Psoas muscle (tissue), 7 donors: ENCODE measurements at regions not wholly inside any gene's neighbourhood (a gene's known extent, or its start where the extent isn't known, plus 50 kb on each side); places are given as distances from the start of the nearest gene placed in this dataset.

Source experiments
- ATAC-seq, 4 donors: fragments of 200-7000 bp; cut with Tn5 transposase; one replicate each; pipeline ENCODE4 v1.9.1; 2020; ENCODE audit warnings: moderate library complexity in 3 of 4, mild to moderate bottlenecking in 2 of 4
- DNase-seq, 2 donors: peaks; one replicate each; pipeline ENCODE4 v3.0.0-alpha.2; 2020
- H3K27ac ChIP-seq: fragments of 200-600 bp; one replicate; pipeline ENCODE4 v1.8.0; 2022
- H3K27me3 ChIP-seq, 3 donors: fragments of 200-600 bp in 1 of 3; one replicate each; pipeline versions ENCODE4 v1.6.1 to v1.8.0; 2013 to 2022; ENCODE audit warnings: low read length in 2 of 3, mild to moderate bottlenecking in 2 of 3, moderate library complexity in 1 of 3; ENCODE audit not compliant: insufficient read depth in 3 of 3
- H3K36me3 ChIP-seq, 2 donors: fragments of 200-600 bp in 1 of 2; one replicate each; pipeline versions ENCODE4 v1.6.1 to v1.8.0; 2013 to 2022; ENCODE audit warnings: low read depth in 1 of 2, mild to moderate bottlenecking in 1 of 2, moderate library complexity in 1 of 2; ENCODE audit not compliant: insufficient read depth in 1 of 2
- H3K4me1 ChIP-seq: fragments of 200-600 bp; one replicate; pipeline ENCODE4 v1.8.0; 2022
- H3K4me3 ChIP-seq: fragments of 200-600 bp; one replicate; pipeline ENCODE4 v1.8.0; 2022; ENCODE audit warnings: mild to moderate bottlenecking
- H3K9me3 ChIP-seq: fragments of 200-600 bp; one replicate; pipeline ENCODE4 v1.8.0; 2022
- WGBS, 3 donors: extraction: QIAGEN DNeasy Blood & Tissue Kit; methylation state at CpG; one replicate each; pipeline versions ENCODE4 v1.1.6 to v1.1.7; 2013; 5-methylcytosine and 5-hydroxymethylcytosine counted together
- intact Hi-C, 2 donors: fragments of 100-400 bp; cut with DNase I; formaldehyde crosslinking; loops; one replicate each; pipeline versions ENCODE4 v1.11.0 to v1.14.2; 2022
- TF ChIP-seq, protein P1 (sequence below): fragments of 200-600 bp; IDR thresholded peaks from one replicate; pipeline ENCODE4 v1.8.0; 2022; ENCODE audit warnings: antibody characterized with exemption
- donor health status: healthy with polysubstance abuse.
- donor health status: DM: no; HTN: no; CAD: no; lungs with moderate emphysema.
- donor health status: Bipolar disorder and iron deficiency.
- donor health status: healthy.
- donor health status: DM: yes; HTN: yes; CAD: no.
- donor health status: DM: no; HTN: no; CAD: no.
- donor health status: DM: yes; HTN: yes; CAD: no.

GRCh38 chr10:63711867-63712716 is 190.9 kb downstream of the REEP3 start:
- Histone ChIP-seq H3K27ac (peak overlapping the region; percentile 87), H3K27me3 (no peaks in the 10 kb centered on the region), H3K36me3 (no peaks in the 10 kb centered on the region), H3K4me1 (peaks cover 50% of the 10 kb centered on the region), H3K4me3 (no peak overlapping the region), H3K9me3 (no peaks in the 10 kb centered on the region)
- peak; percentile 90 to 97 for DNase-seq
- TF ChIP-seq, protein P1, sequence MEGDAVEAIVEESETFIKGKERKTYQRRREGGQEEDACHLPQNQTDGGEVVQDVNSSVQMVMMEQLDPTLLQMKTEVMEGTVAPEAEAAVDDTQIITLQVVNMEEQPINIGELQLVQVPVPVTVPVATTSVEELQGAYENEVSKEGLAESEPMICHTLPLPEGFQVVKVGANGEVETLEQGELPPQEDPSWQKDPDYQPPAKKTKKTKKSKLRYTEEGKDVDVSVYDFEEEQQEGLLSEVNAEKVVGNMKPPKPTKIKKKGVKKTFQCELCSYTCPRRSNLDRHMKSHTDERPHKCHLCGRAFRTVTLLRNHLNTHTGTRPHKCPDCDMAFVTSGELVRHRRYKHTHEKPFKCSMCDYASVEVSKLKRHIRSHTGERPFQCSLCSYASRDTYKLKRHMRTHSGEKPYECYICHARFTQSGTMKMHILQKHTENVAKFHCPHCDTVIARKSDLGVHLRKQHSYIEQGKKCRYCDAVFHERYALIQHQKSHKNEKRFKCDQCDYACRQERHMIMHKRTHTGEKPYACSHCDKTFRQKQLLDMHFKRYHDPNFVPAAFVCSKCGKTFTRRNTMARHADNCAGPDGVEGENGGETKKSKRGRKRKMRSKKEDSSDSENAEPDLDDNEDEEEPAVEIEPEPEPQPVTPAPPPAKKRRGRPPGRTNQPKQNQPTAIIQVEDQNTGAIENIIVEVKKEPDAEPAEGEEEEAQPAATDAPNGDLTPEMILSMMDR = no peak
- peak; percentile 88 to 95 (median 92) for ATAC-seq
- intact Hi-C loops = loop anchor here (2.0 to 10.0 kb wide), 7 partner anchors 41 to 495 kb away; partner anchors contain the start of genes JMJD1C (in 2 of the 2) and REEP3 (in 1 of the 2)
- 4 to 7% (median 6%) methylated on average over 6 of the region's 6 CpGs for WGBS, 3 donors

DNA sequence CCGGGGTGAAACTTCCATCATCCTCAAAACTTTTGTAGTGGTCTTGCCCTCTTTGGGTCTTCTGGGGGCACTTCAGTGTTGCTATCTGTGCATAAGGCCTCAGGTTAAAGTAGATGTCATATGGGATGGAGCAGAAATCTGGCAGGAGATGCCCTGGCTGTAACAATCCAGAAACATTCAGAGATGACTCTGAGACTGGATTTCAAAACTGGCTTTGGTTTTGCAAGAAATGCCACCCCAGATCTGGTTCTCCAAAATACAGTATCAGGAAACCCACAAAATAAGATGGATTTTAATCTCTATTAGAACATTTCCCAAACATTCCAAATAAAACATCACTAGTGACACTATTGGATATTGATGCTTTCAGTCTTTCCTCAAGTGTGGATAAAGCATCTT is 191.5 kb downstream of the REEP3 start:
- DNase-seq (no peak), ATAC-seq (peak in 3 of 4 donors; percentile 1 to 7 (median 4))
- 6 to 29% (median 8%) methylated on average over 1 of the region's 1 CpG for WGBS, 3 donors
- Histone ChIP-seq H3K36me3 (no peaks in the 10 kb centered on the region), H3K4me3 (no peak overlapping the region), H3K27me3 (no peaks in the 10 kb centered on the region), H3K4me1 (peaks cover 44% of the 10 kb centered on the region), H3K27ac (peak overlapping the region; percentile 87), H3K9me3 (no peaks in the 10 kb centered on the region)
- TF ChIP-seq, protein P1 = no peak
- intact Hi-C loops = loop anchor here (2.0 to 10.0 kb wide), 7 partner anchors 42 to 495 kb away; partner anchors contain the start of genes JMJD1C (in 2 of the 2) and REEP3 (in 1 of the 2)

GRCh38 chr10:63713191-63714144 is 192.3 kb downstream of the REEP3 start:
- no peaks in the 10 kb centered on the region for H3K9me3 ChIP-seq
- H3K27me3 ChIP-seq = no peaks in the 10 kb centered on the region
- peak overlapping the region; percentile 87 for H3K27ac ChIP-seq
- intact Hi-C loops = loop anchor here (2.0 to 10.0 kb wide), 7 partner anchors 43 to 496 kb away; partner anchors contain the start of genes JMJD1C (in 2 of the 2) and REEP3 (in 1 of the 2)
- DNase-seq (peak; percentile 60 to 84), ATAC-seq (no peak)
- H3K36me3 ChIP-seq = no peaks in the 10 kb centered on the region
- TF ChIP-seq, protein P1 = no peak
- 49 to 56% (median 54%) methylated on average over 7 of the region's 7 CpGs for WGBS, 3 donors
- H3K4me1 ChIP-seq = peaks cover 41% of the 10 kb centered on the region
- no peak overlapping the region for H3K4me3 ChIP-seq

- no peaks in the 10 kb centered on the region for H3K27me3 ChIP-seq
- intact Hi-C loops = loop anchor here (5.0 to 10.0 kb wide), 4 partner anchors 191 to 549 kb away; partner anchors contain the start of genes REEP3 (in 2 of the 2) and JMJD1C (in 1 of the 2)
- no peak overlapping the region for H3K4me3 ChIP-seq
- no peak overlapping the region for H3K27ac ChIP-seq
- H3K4me1 ChIP-seq = peaks cover 35% of the 10 kb centered on the region
- TF ChIP-seq, protein P1 = no peak
- no peaks in the 10 kb centered on the region for H3K36me3 ChIP-seq
- no peak for DNase-seq
- 72 to 79% (median 76%) methylated on average over 4 of the region's 4 CpGs for WGBS, 3 donors
- H3K9me3 ChIP-seq = no peaks in the 10 kb centered on the region
- no peak for ATAC-seq
Observed at GRCh38 chr10:63716016-63716580, 194.9 kb downstream of the REEP3 start.
